Naive thymus-derived CD4-positive, alpha-beta T cell (primary cell): ENCODE measurements at regions not wholly inside any gene's neighbourhood (a gene's known extent, or its start where the extent isn't known, plus 50 kb on each side); places are given as distances from the start of the nearest gene placed in this dataset.
"Not testable (repeated sequence)": the region's sequence is repeated elsewhere in the genome, so short reads cannot be mapped to it uniquely, and the experiment has no call there.

Source experiments
- ATAC-seq: fragments of 150-1000 bp; cut with Tn5 transposase; 2 replicates; pipeline ENCODE4 v1.10.0; 2021; ENCODE audit warnings: mild to moderate bottlenecking, moderate library complexity
- CTCF ChIA-PET: fragments of 350-600 bp; sonication (Branson Sonifier 250); formaldehyde crosslinking; loops from one replicate; lab custom pipeline; 2021; ENCODE audit warnings: antibody characterized with exemption; lab: Charles Lee
- POLR2A ChIA-PET: fragments of 350-600 bp; sonication (Branson Sonifier 250); formaldehyde crosslinking; loops from one replicate; lab custom pipeline; 2021; ENCODE audit warnings: antibody characterized with exemption, inconsistent platforms; lab: Charles Lee
- DNase-seq, 9 donors: peaks; one replicate each; pipeline versions ENCODE4 v3.0.0 to v3.0.0-alpha.2; 2020 to 2022; ENCODE audit warnings: mixed read lengths in 1 of 9
- H3K27ac ChIP-seq: one replicate; pipeline ENCODE4 v1.7.0; 2013; ENCODE audit warnings: mild to moderate bottlenecking, low read depth, low read length, moderate library complexity
- H3K27me3 ChIP-seq, 2 donors: one replicate each; pipeline ENCODE4 v1.7.0; 2013; ENCODE audit warnings: low read length in 2 of 2, mild to moderate bottlenecking in 2 of 2, moderate library complexity in 2 of 2; ENCODE audit not compliant: control insufficient read depth in 2 of 2, insufficient read depth in 2 of 2
- H3K36me3 ChIP-seq, 3 experiments: 1 replicate in 2 of 3; 2 replicates in 1 of 3; pipeline ENCODE4 v1.7.0; 2013; ENCODE audit warnings: low read length in 3 of 3, mild to moderate bottlenecking in 3 of 3, moderate library complexity in 1 of 3; ENCODE audit not compliant: insufficient read depth in 3 of 3, control insufficient read depth in 2 of 3
- H3K4me1 ChIP-seq, 2 donors: one replicate each; pipeline ENCODE4 v1.7.0; 2013; ENCODE audit warnings: low read length in 2 of 2, mild to moderate bottlenecking in 2 of 2, moderate library complexity in 1 of 2; ENCODE audit not compliant: control insufficient read depth in 2 of 2, insufficient read depth in 2 of 2
- H3K4me3 ChIP-seq: 2 replicates; pipeline ENCODE4 v1.7.0; 2013; ENCODE audit warnings: mild to moderate bottlenecking, low read length
- H3K9me3 ChIP-seq, 3 experiments: 1 replicate in 2 of 3; 2 replicates in 1 of 3; pipeline ENCODE4 v1.7.0; 2013; ENCODE audit warnings: low read length in 3 of 3; ENCODE audit not compliant: control insufficient read depth in 2 of 3
- H3K27ac Mint-ChIP-seq, 9 donors: one replicate each; pipeline ENCODE4 v1.8.0; 2020 to 2022; ENCODE audit warnings: mixed read lengths in 9 of 9, mild to moderate bottlenecking in 8 of 9, moderate library complexity in 5 of 9, inconsistent platforms in 2 of 9
- H3K27me3 Mint-ChIP-seq, 5 donors: one replicate each; pipeline ENCODE4 v1.8.0; 2021 to 2022; ENCODE audit warnings: mixed read lengths in 5 of 5, mild to moderate bottlenecking in 1 of 5
- H3K36me3 Mint-ChIP-seq, 5 donors: one replicate each; pipeline ENCODE4 v1.8.0; 2020 to 2022; ENCODE audit warnings: mixed read lengths in 5 of 5, mild to moderate bottlenecking in 3 of 5, inconsistent platforms in 1 of 5
- H3K4me1 Mint-ChIP-seq, 7 donors: one replicate each; pipeline ENCODE4 v1.8.0; 2020 to 2022; ENCODE audit warnings: mixed read lengths in 7 of 7, mild to moderate bottlenecking in 3 of 7, inconsistent platforms in 1 of 7
- H3K4me3 Mint-ChIP-seq, 10 donors: one replicate each; pipeline ENCODE4 v1.8.0; 2020 to 2022; ENCODE audit warnings: mild to moderate bottlenecking in 10 of 10, mixed read lengths in 10 of 10, moderate library complexity in 6 of 10, inconsistent platforms in 2 of 10
- H3K9me3 Mint-ChIP-seq, 11 donors: one replicate each; pipeline ENCODE4 v1.8.0; 2020 to 2022; ENCODE audit warnings: mixed read lengths in 11 of 11, mild to moderate bottlenecking in 4 of 11, inconsistent platforms in 1 of 11, moderate library complexity in 1 of 11
- intact Hi-C, 2 donors: fragments of 100-400 bp; cut with micrococcal nuclease; formaldehyde crosslinking; loops; one replicate each; pipeline ENCODE4 v1.15.1; 2023

- H3K36me3 ChIP-seq, result no peaks in the 10 kb centered on the region
- Mint-ChIP-seq H3K36me3 (peaks cover 0 to 4% (median 0%) of the 10 kb centered on the region in 5 donors), H3K4me1 (peaks cover 0 to 19% (median 0%) of the 10 kb centered on the region in 7 donors), H3K4me3 (no peak overlapping the region), H3K9me3 (peaks cover 0 to 2% (median 0%) of the 10 kb centered on the region in 11 donors), H3K27me3 (peaks cover 0 to 9% (median 3%) of the 10 kb centered on the region in 5 donors), H3K27ac (no peak overlapping the region)
- intact Hi-C loops, result no loop called here
- ATAC-seq, result no peak
- H3K4me3 ChIP-seq, result no peak overlapping the region
- POLR2A ChIA-PET, result no interaction called here
- H3K9me3 ChIP-seq, result no peaks in the 10 kb centered on the region
- no peaks in the 10 kb centered on the region for H3K27me3 ChIP-seq
- CTCF ChIA-PET, result no interaction called here
- H3K4me1 ChIP-seq, result no peaks in the 10 kb centered on the region
- DNase-seq, result no peak
- H3K27ac ChIP-seq, result no peak overlapping the region
These were observed 413.5 kb downstream of the BCKDHB start for GRCh38 chr6:80519811-80520594.

- Mint-ChIP-seq H3K4me3 (no peak overlapping the region), H3K36me3 (no peaks in the 10 kb centered on the region), H3K4me1 (no peaks in the 10 kb centered on the region), H3K27ac (no peak overlapping the region), H3K27me3 (peaks cover 0 to 9% (median 3%) of the 10 kb centered on the region in 5 donors), H3K9me3 (peaks cover 0 to 3% (median 0%) of the 10 kb centered on the region in 11 donors)
- intact Hi-C loops, result no loop called here
- Histone ChIP-seq H3K36me3 (no peaks in the 10 kb centered on the region), H3K4me1 (no peaks in the 10 kb centered on the region), H3K4me3 (no peak overlapping the region), H3K27me3 (no peaks in the 10 kb centered on the region), H3K27ac (no peak overlapping the region), H3K9me3 (no peaks in the 10 kb centered on the region)
- CTCF ChIA-PET, result no interaction called here
- POLR2A ChIA-PET, result no interaction called here
- no peak for ATAC-seq
- no peak for DNase-seq
These were observed 411.1 kb downstream of the BCKDHB start for GRCh38 chr6:80517525-80517924.

- H3K36me3 ChIP-seq, H3K4me3 Mint-ChIP-seq, H3K27ac Mint-ChIP-seq, ATAC-seq, H3K4me1 Mint-ChIP-seq, CTCF ChIA-PET, H3K4me1 ChIP-seq, H3K9me3 Mint-ChIP-seq, H3K27me3 Mint-ChIP-seq, H3K9me3 ChIP-seq, H3K36me3 Mint-ChIP-seq, intact Hi-C loops, H3K27me3 ChIP-seq, H3K4me3 ChIP-seq, DNase-seq, POLR2A ChIA-PET, H3K27ac ChIP-seq: not testable (repeated sequence)
These were observed 404.1 kb downstream of the BCKDHB start for GRCh38 chr6:80510521-80510920.

- ChIA-PET POLR2A (no interaction called here), CTCF (no interaction called here)
- H3K9me3 Mint-ChIP-seq, result peaks cover 0 to 5% (median 0%) of the 10 kb centered on the region in 11 donors
- Histone ChIP-seq H3K9me3 (no peaks in the 10 kb centered on the region), H3K36me3 (no peaks in the 10 kb centered on the region), H3K27me3 (no peaks in the 10 kb centered on the region), H3K4me1 (no peaks in the 10 kb centered on the region), H3K4me3 (no peak overlapping the region), H3K27ac (no peak overlapping the region)
- H3K27ac Mint-ChIP-seq, result no peak overlapping the region
- peaks cover 0 to 4% (median 1%) of the 10 kb centered on the region in 5 donors for H3K27me3 Mint-ChIP-seq
- no peaks in the 10 kb centered on the region for H3K4me1 Mint-ChIP-seq
- no peak for ATAC-seq
- DNase-seq, result no peak
- no peaks in the 10 kb centered on the region for H3K36me3 Mint-ChIP-seq
- intact Hi-C loops, result no loop called here
- H3K4me3 Mint-ChIP-seq, result no peak overlapping the region
These were observed 402.6 kb downstream of the BCKDHB start for GRCh38 chr6:80508885-80509630.

GRCh38 chr6:80504882-80505281 lies 398.4 kb downstream of the BCKDHB start:
- ChIA-PET CTCF (no interaction called here), POLR2A (no interaction called here)
- H3K4me3 ChIP-seq, result no peak overlapping the region
- peaks cover 0 to 5% (median 0%) of the 10 kb centered on the region in 11 donors for H3K9me3 Mint-ChIP-seq
- no peaks in the 10 kb centered on the region for H3K4me1 ChIP-seq
- no peak overlapping the region for H3K27ac ChIP-seq
- H3K36me3 ChIP-seq, result no peaks in the 10 kb centered on the region
- no peaks in the 10 kb centered on the region for H3K36me3 Mint-ChIP-seq
- intact Hi-C loops, result no loop called here
- no peaks in the 10 kb centered on the region for H3K27me3 ChIP-seq
- ATAC-seq (no peak), DNase-seq (no peak)
- H3K27me3 Mint-ChIP-seq, result peaks cover 0 to 30% (median 6%) of the 10 kb centered on the region in 5 donors
- no peaks in the 10 kb centered on the region for H3K4me1 Mint-ChIP-seq
- H3K27ac Mint-ChIP-seq, result no peak overlapping the region
- no peak overlapping the region for H3K4me3 Mint-ChIP-seq
- no peaks in the 10 kb centered on the region for H3K9me3 ChIP-seq

- ATAC-seq, result no peak
- H3K36me3 ChIP-seq, result no peaks in the 10 kb centered on the region
- intact Hi-C loops, result no loop called here
- Mint-ChIP-seq H3K27ac (no peak overlapping the region), H3K4me1 (no peaks in the 10 kb centered on the region), H3K36me3 (no peaks in the 10 kb centered on the region), H3K9me3 (peaks cover 0 to 5% (median 0%) of the 10 kb centered on the region in 11 donors), H3K27me3 (peaks cover 4 to 40% (median 8%) of the 10 kb centered on the region in 5 donors), H3K4me3 (no peak overlapping the region)
- H3K9me3 ChIP-seq, result no peaks in the 10 kb centered on the region
- CTCF ChIA-PET, result no interaction called here
- H3K27me3 ChIP-seq, result no peaks in the 10 kb centered on the region
- no peak overlapping the region for H3K4me3 ChIP-seq
- POLR2A ChIA-PET, result no interaction called here
- no peaks in the 10 kb centered on the region for H3K4me1 ChIP-seq
- DNase-seq, result no peak
- no peak overlapping the region for H3K27ac ChIP-seq
These were observed 397.2 kb downstream of the BCKDHB start for GRCh38 chr6:80503660-80504059.
